K562 (cell line): ENCODE measurements at regions not wholly inside any gene's neighbourhood (a gene's known extent, or its start where the extent isn't known, plus 50 kb on each side); places are given as distances from the start of the nearest gene placed in this dataset.

ENCODE experiments used
- CBX2 ChIP-seq: fragments of 200-600 bp; sonication (generic); IDR thresholded peaks from one replicate; pipeline ENCODE4 v1.6.1; 2012; ENCODE audit warnings: mild to moderate bottlenecking, low read length, inconsistent platforms; ENCODE audit not compliant: insufficient read depth, poor library complexity, severe bottlenecking
- FOXJ3 ChIP-seq: sonication (generic); formaldehyde crosslinking; IDR thresholded peaks from 2 replicates; pipeline ENCODE4 v1.4.0; 2020; ENCODE audit warnings: mild to moderate bottlenecking, missing genetic modification reagents
- FOXK1 ChIP-seq: sonication (generic); formaldehyde crosslinking; IDR thresholded peaks from 2 replicates; pipeline ENCODE4 v1.8.0; 2022; ENCODE audit warnings: missing genetic modification reagents, mild to moderate bottlenecking, borderline replicate concordance
- HMGXB4 ChIP-seq: sonication (generic); formaldehyde crosslinking; IDR thresholded peaks from 2 replicates; pipeline ENCODE4 v1.8.1; 2023; ENCODE audit warnings: mild to moderate bottlenecking, missing genetic modification reagents
- JUN ChIP-seq, 2 experiments: sonication (generic) in 1 of 2; formaldehyde crosslinking in 1 of 2; IDR thresholded peaks; 2 replicates each; pipeline versions ENCODE4 v1.6.1 to v1.8.0; 2012 to 2022; ENCODE audit warnings: borderline replicate concordance in 2 of 2, mild to moderate bottlenecking in 2 of 2, improper control_type of control experiment in 1 of 2, low read depth in 1 of 2, low read length in 1 of 2, missing genetic modification reagents in 1 of 2
- MED1 ChIP-seq: sonication (generic); formaldehyde crosslinking; IDR thresholded peaks from 2 replicates; pipeline ENCODE4 v1.8.1; 2023; ENCODE audit warnings: missing genetic modification reagents, borderline replicate concordance
- MYC ChIP-seq, 2 experiments: fragments of 250-450 bp in 1 of 2; sonication (Bioruptor Pico) in 1 of 2; IDR thresholded peaks; 2 replicates each; pipeline versions ENCODE4 v1.5.1 to v1.6.1; 2012 to 2021; ENCODE audit warnings: low read depth in 2 of 2, borderline replicate concordance in 1 of 2, improper control_type of control experiment in 1 of 2, low read length in 1 of 2, mild to moderate bottlenecking in 1 of 2, moderate library complexity in 1 of 2
- NFYB ChIP-seq: IDR thresholded peaks from 2 replicates; pipeline ENCODE4 v1.6.1; 2011; ENCODE audit warnings: mild to moderate bottlenecking, moderate library complexity; ENCODE audit not compliant: insufficient read length; ENCODE audit errors: extremely low read depth
- POLR2A ChIP-seq: fragments of 450-650 bp; conservative IDR thresholded peaks from 2 replicates; pipeline ENCODE4 v1.6.1; 2016
- ZBTB17 ChIP-seq: fragments of 450-650 bp; formaldehyde crosslinking; IDR thresholded peaks from 2 replicates; pipeline ENCODE4 v1.4.0; 2020; ENCODE audit warnings: mild to moderate bottlenecking
- ZNF561 ChIP-seq: fragments of 450-650 bp; formaldehyde crosslinking; conservative IDR thresholded peaks from 2 replicates; pipeline ENCODE4 v1.4.0; 2020; ENCODE audit warnings: mild to moderate bottlenecking, moderate library complexity
- TF ChIP-seq, protein P1 (sequence below), 3 experiments: IDR thresholded peaks in 2 of 3; conservative IDR thresholded peaks in 1 of 3; 2 replicates each; pipeline ENCODE4 v1.5.1; 2011 to 2012; ENCODE audit warnings: low read length in 3 of 3, mild to moderate bottlenecking in 3 of 3, control low read depth in 2 of 3, improper control_type of control experiment in 1 of 3, inconsistent platforms in 1 of 3, low read depth in 1 of 3, mixed read lengths in 1 of 3, moderate library complexity in 1 of 3; ENCODE audit not compliant: insufficient read depth in 2 of 3
- TF ChIP-seq, protein P2 (sequence below): sonication (generic); formaldehyde crosslinking; IDR thresholded peaks from 2 replicates; pipeline ENCODE4 v1.9.0; 2022; ENCODE audit warnings: mild to moderate bottlenecking, missing genetic modification reagents
- TF ChIP-seq, protein P3 (sequence below): sonication (generic); formaldehyde crosslinking; IDR thresholded peaks from 2 replicates; pipeline ENCODE4 v1.8.1; 2023; ENCODE audit warnings: mild to moderate bottlenecking, missing genetic modification reagents

DNA sequence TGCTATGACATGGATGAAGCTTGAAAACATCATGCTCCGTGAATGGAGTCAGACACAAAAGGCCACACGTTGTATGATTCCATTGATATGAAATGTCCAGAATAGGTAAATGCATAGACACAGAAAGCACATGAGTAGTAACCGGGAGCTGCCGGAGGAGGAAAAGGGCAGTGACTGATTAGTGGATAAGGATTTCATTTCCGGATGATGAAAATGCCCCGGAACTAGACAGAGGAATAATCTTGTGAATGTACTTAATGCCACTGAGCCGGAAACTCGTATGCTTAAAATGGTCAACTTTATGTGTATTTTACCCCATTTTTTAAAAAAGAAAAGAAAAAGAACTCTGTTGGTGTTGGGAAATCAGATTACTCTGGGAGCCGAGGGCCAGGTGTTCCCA lies 112.7 kb upstream of the FAM9B start:
- no peak for TF ChIP-seq JUN (IDR thresholded peaks at IDR 0.05; ENCODE audit: borderline replicate concordance, low read depth, low read length)
- TF ChIP-seq JUN (CRISPR knock-in tag; IDR thresholded peaks at IDR 0.05; ENCODE audit: borderline replicate concordance), result no peak
- no peak for TF ChIP-seq FOXK1 (CRISPR knock-in tag)
- no peak for TF ChIP-seq MYC (IDR thresholded peaks at IDR 0.05; ENCODE audit: low read depth, low read length)
- no peak for TF ChIP-seq MYC (CRISPR knock-in tag; IDR thresholded peaks at IDR 0.05; ENCODE audit: borderline replicate concordance, low read depth)
- TF ChIP-seq, protein P1, sequence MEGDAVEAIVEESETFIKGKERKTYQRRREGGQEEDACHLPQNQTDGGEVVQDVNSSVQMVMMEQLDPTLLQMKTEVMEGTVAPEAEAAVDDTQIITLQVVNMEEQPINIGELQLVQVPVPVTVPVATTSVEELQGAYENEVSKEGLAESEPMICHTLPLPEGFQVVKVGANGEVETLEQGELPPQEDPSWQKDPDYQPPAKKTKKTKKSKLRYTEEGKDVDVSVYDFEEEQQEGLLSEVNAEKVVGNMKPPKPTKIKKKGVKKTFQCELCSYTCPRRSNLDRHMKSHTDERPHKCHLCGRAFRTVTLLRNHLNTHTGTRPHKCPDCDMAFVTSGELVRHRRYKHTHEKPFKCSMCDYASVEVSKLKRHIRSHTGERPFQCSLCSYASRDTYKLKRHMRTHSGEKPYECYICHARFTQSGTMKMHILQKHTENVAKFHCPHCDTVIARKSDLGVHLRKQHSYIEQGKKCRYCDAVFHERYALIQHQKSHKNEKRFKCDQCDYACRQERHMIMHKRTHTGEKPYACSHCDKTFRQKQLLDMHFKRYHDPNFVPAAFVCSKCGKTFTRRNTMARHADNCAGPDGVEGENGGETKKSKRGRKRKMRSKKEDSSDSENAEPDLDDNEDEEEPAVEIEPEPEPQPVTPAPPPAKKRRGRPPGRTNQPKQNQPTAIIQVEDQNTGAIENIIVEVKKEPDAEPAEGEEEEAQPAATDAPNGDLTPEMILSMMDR (IDR thresholded peaks at IDR 0.05 in 2 of 3, conservative IDR thresholded peaks at IDR 0.05 in 1 of 3; ENCODE audit: insufficient read depth in 2 of 3, low read depth in 1 of 3, low read length in 3 of 3), result no peak
- no peak for TF ChIP-seq CBX2
- TF ChIP-seq NFYB, result no peak
- no peak for TF ChIP-seq POLR2A
- TF ChIP-seq ZNF561 (CRISPR knock-in tag), result no peak
- no peak for TF ChIP-seq MED1 (CRISPR knock-in tag)
- no peak for TF ChIP-seq HMGXB4 (CRISPR knock-in tag)
- no peak for TF ChIP-seq FOXJ3 (CRISPR knock-in tag)
- TF ChIP-seq, protein P2, sequence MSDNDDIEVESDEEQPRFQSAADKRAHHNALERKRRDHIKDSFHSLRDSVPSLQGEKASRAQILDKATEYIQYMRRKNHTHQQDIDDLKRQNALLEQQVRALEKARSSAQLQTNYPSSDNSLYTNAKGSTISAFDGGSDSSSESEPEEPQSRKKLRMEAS (CRISPR knock-in tag), result no peak
- no peak for TF ChIP-seq ZBTB17
- TF ChIP-seq, protein P3, sequence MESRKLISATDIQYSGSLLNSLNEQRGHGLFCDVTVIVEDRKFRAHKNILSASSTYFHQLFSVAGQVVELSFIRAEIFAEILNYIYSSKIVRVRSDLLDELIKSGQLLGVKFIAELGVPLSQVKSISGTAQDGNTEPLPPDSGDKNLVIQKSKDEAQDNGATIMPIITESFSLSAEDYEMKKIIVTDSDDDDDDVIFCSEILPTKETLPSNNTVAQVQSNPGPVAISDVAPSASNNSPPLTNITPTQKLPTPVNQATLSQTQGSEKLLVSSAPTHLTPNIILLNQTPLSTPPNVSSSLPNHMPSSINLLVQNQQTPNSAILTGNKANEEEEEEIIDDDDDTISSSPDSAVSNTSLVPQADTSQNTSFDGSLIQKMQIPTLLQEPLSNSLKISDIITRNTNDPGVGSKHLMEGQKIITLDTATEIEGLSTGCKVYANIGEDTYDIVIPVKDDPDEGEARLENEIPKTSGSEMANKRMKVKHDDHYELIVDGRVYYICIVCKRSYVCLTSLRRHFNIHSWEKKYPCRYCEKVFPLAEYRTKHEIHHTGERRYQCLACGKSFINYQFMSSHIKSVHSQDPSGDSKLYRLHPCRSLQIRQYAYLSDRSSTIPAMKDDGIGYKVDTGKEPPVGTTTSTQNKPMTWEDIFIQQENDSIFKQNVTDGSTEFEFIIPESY (CRISPR knock-in tag), result no peak
